GM10266 (cell line): ENCODE measurements at regions not wholly inside any gene's neighbourhood (a gene's known extent, or its start where the extent isn't known, plus 50 kb on each side); places are given as distances from the start of the nearest gene placed in this dataset.

Source experiments
- DNase-seq: peaks from one replicate; pipeline ENCODE4 v3.0.0; 2012; ENCODE audit errors: extremely low spot score
- CTCF ChIP-seq: IDR thresholded peaks from 2 replicates; pipeline ENCODE4 v1.5.1; 2012; ENCODE audit warnings: mild to moderate bottlenecking, low read depth; ENCODE audit not compliant: control insufficient read depth, insufficient read depth; ENCODE audit errors: missing control alignments

DNA sequence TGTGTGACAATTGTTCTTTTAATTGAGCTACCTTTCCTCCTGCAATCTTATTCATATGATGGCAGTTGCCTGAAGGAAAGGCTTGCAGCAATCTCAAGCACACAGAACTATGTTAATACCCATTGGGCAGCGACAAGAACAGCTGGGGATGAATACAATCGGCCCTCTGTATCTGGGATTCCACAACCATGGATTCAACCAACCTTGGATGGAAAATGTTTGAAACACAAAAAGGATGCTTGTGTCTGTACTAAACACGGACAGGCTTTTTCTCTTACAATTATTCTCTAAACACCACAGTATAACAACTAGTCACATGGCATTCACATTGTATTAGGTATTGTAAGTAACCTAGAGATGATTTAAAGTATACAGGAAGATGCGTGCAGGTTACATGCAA is 256.1 kb upstream of the SIX2 start:
- no peak for DNase-seq
- TF ChIP-seq CTCF, result no peak

DNA sequence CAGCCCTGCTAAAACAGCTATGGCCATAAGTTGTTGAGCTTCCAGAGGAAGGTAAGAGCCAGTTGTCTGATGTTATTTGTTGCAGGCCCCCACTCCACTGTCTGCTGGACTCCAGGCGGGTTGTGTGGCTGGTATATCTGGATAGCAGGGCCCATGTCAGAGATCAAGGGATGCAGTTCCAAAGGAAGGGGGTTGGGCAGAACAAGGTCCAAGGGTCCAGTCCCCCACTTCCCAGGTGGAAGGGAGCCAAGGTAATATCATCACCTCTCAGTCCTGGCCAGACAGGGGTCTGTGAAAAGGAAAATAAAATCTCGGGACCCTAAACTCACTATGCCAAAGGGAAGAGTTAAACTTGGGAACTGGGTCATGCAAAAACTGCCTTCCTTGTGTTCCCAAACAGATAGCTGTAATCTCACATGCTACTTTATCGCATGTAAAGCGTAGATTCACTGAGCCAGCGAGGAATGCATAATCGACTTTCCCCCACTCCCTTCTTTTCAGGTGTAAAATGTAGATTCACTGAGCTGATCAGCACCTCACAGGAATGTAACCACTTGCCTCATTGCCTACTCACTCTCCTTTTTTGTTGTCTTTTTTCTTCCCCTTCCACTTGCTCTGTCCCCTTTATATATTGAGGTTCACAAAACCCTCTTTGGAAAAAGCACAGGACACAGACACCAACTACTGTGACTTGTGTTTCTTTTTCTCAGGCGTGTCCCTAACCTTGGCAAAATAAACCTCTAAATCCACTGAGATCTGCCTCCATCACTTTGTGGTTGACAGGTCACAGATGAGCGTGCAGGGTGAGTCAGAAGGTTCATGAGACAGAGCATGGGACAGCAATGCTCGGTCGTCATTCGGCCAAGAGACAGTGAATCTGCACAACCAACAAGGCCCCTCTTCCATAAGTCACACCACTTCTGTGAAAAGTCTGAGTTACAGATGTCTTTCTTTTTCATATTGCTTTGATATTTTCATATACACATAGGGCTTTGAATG is 255.3 kb upstream of the SIX2 start:
- no peak for DNase-seq
- no peak for TF ChIP-seq CTCF

DNA sequence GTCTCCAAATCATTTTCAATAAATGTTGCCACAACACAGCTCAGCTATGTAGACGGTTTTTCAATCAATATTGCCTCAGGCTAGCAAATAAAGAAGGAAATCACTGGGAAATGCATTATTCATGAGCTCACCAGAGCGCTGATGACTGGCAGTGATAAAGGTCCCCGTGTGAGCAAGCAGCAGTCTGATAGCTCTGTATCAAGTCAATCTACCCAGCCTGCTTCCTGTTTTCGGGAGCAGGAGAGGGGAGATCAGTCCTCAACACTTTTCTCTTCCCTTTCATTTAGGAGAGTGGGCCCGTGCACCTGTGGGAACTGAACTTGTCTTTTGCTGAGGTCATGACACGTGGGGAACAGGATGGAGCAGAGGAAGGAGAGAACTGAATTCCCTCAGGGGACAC is 253.9 kb upstream of the SIX2 start:
- no peak for TF ChIP-seq CTCF
- no peak for DNase-seq

- no peak for DNase-seq
- no peak for TF ChIP-seq CTCF
Measured at GRCh38 chr2:45261746-45262145, 252.5 kb upstream of the SIX2 start.

- no peak for DNase-seq
- no peak for TF ChIP-seq CTCF
Measured at GRCh38 chr2:45260946-45261345, 251.7 kb upstream of the SIX2 start.

DNA sequence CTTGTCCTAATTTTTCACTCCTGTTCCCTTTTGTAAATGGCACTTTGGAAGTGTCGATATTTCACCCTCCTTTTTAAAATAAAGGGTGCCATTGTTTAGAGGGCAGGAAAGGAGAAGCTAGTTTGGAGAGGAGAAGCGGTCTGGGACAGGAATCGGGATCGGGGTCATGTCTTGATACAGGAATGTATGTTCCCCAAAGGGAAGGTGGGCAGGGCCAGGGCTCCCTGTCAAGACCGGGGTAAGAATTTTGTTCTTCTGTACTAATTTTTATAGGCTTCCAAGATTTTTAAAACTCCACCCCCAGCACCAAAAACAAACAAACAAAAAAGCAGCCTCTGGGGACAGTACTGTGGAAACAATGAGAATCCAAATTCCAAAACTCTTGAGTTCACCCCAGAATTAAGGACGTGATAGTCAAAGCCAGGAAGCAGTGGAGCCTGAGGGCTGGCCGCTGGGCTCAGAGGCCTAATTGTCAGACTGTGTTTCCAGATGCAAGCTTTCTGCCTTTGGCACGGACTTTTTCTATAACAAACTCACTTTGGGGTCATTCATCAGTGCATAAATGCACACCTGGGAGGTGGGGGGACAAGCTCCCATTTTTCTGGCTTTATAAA is 250.4 kb upstream of the SIX2 start:
- no peak for TF ChIP-seq CTCF
- DNase-seq, result no peak

DNA sequence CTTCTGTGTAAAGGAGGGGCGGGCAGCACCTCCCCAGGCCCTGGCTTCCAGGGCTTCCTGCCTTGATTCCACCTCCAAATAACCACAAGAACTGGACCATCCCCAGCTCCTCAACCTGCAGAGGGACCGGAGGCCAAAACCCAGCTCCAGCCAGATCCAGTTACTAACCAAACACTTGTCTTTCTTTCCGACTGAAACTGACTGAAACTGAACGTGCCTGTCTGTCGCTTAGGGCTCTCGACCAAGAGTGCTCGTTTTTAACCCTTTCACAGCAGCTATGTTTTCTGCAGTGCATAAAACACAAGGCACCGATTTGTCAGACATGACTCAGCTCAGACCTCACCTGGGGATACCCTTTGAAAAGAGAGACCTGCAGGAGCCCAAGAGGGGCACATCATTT is 249.9 kb upstream of the SIX2 start:
- DNase-seq, result no peak
- no peak for TF ChIP-seq CTCF
